Mesodermal cell (in vitro differentiated cells): ENCODE measurements at regions not wholly inside any gene's neighbourhood (a gene's known extent, or its start where the extent isn't known, plus 50 kb on each side); places are given as distances from the start of the nearest gene placed in this dataset.
"Not testable (repeated sequence)": the region's sequence is repeated elsewhere in the genome, so short reads cannot be mapped to it uniquely, and the experiment has no call there.

Experiments used
- H3K27ac ChIP-seq: 2 replicates; pipeline ENCODE4 v1.7.0; 2013; ENCODE audit warnings: mild to moderate bottlenecking, low read depth, low read length, moderate library complexity; ENCODE audit not compliant: severe bottlenecking
- H3K36me3 ChIP-seq: 2 replicates; pipeline ENCODE4 v1.7.1; 2013; ENCODE audit warnings: mild to moderate bottlenecking, low read length, moderate library complexity; ENCODE audit not compliant: control insufficient read depth, insufficient read depth
- H3K4me1 ChIP-seq: one replicate; pipeline ENCODE4 v1.7.1; 2013; ENCODE audit warnings: mild to moderate bottlenecking, low read length; ENCODE audit not compliant: insufficient read depth, control insufficient read depth, poor library complexity, severe bottlenecking
- H3K4me3 ChIP-seq: 2 replicates; pipeline ENCODE4 v1.7.0; 2013; ENCODE audit warnings: low read length, control low read depth, mild to moderate bottlenecking; ENCODE audit not compliant: insufficient read depth, poor library complexity, severe bottlenecking; ENCODE audit errors: extremely low read depth
- H3K9me3 ChIP-seq: 2 replicates; pipeline ENCODE4 v1.7.1; 2013; ENCODE audit warnings: mild to moderate bottlenecking, low read length, moderate library complexity; ENCODE audit not compliant: control insufficient read depth
- WGBS, 2 experiments: methylation state at CpG; one replicate each; pipeline ENCODE4 v1.1.5; 2013; ENCODE audit warnings: missing lambda C conversion rate in 2 of 2; ENCODE audit not compliant: insufficient coverage in 2 of 2; 5-methylcytosine and 5-hydroxymethylcytosine counted together

DNA sequence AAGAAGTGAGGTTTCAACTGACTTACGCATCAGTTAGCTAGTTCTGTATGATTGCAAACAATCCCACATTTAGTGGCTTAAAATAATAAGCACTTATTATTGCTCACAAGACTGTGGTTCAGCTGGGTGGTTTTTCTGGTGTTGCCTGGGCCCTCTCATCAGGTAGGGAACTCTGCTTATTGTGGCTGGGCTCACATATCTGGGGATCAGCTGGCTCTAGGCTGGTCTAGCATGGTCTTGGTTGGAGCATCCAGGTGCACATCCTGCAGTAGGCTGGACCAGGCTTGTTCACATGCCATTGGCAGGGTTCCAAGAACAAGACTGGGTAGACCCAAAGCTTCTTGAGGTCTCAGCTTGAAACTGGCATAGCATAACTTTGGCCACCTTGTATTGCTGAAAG is 317.4 kb upstream of the NOTCH2NLA start:
- H3K9me3 ChIP-seq, H3K36me3 ChIP-seq, H3K4me1 ChIP-seq, H3K27ac ChIP-seq, H3K4me3 ChIP-seq: not testable (repeated sequence)
- WGBS, 2 experiments = no CpG with 5 or more reads among the region's 1 CpG

- not testable (repeated sequence) for H3K4me3 ChIP-seq, H3K4me1 ChIP-seq, H3K27ac ChIP-seq, H3K36me3 ChIP-seq, H3K9me3 ChIP-seq
- no CpG with 5 or more reads among the region's 2 CpGs for WGBS, 2 experiments
Measured at GRCh38 chr1:146537775-146538373, 309.1 kb upstream of the NOTCH2NLA start.

DNA sequence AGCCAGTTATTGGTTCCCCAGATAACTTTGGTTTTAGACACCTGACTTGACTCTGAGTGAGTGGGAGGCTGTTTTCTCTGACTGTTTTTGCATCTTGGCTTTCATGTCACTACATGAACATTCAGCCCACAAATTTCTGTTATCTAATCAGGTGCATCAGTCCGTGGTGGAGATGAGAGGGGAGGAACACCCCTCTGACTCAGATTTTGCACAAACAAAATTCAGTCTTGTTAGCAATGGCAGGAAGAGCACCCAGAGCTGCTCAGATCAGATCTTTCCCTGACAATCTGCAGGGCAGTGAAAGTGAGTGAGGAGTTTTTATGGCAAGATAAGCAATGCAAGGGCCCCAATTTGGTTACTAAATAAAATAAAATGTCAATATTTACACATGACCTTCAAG is 307.2 kb upstream of the NOTCH2NLA start:
- not testable (repeated sequence) for H3K9me3 ChIP-seq, H3K36me3 ChIP-seq, H3K4me1 ChIP-seq, H3K4me3 ChIP-seq, H3K27ac ChIP-seq
- WGBS, 2 experiments = no CpG with 5 or more reads among the region's 1 CpG

- H3K36me3 ChIP-seq, H3K4me1 ChIP-seq, H3K9me3 ChIP-seq, H3K4me3 ChIP-seq, H3K27ac ChIP-seq: not testable (repeated sequence)
- no CpG with 5 or more reads among the region's 3 CpGs for WGBS, 2 experiments
Measured at GRCh38 chr1:146535575-146535974, 306.8 kb upstream of the NOTCH2NLA start.

DNA sequence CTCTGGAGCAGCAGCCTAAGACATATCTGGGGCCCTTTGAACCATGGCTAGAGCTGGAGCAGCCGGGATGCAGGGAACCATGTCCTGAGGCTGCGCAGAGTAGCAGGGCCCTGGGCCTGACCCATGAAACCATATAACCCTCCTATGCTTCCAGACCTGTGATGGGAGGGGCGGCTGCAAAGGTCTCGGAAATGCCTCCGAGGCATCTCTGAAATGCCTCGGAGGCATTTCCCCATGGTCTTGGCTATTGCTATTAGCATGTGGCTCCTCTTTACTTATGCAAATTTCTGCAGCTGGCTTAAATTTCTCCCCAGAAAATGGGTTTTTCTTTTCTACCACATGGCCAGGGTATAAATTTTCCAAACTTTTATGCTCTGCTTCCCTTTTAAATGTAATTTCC is 302.1 kb upstream of the NOTCH2NLA start:
- H3K36me3 ChIP-seq, H3K27ac ChIP-seq, H3K9me3 ChIP-seq, H3K4me3 ChIP-seq, H3K4me1 ChIP-seq: not testable (repeated sequence)
- no CpG with 5 or more reads among the region's 6 CpGs for WGBS, 2 experiments

DNA sequence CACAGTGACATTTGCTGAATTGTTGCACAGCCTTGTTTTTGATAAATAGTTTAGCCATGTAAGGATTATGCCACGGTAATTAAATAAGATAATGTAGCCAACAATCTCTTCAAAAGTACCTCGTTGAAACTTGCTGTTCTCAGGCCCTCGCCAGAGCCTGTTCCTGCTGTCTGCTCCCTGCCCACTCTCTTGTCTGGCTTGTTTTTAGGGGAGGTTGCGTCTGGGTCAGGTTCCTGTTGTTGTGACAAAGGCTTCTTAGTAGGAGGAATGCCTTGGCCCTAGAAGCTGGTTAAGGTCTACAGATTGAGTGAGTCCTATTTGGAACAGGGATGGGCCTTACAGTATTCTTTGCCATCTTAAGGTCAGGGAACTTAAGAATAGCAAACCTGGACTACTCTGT is 294.0 kb upstream of the NOTCH2NLA start:
- not testable (repeated sequence) for H3K27ac ChIP-seq, H3K9me3 ChIP-seq, H3K36me3 ChIP-seq, H3K4me3 ChIP-seq, H3K4me1 ChIP-seq
- WGBS, 2 experiments = no CpG with 5 or more reads among the region's 4 CpGs

GRCh38 chr1:146522345-146522744 is 293.5 kb upstream of the NOTCH2NLA start:
- H3K4me3 ChIP-seq, H3K4me1 ChIP-seq, H3K36me3 ChIP-seq, H3K9me3 ChIP-seq, H3K27ac ChIP-seq: not testable (repeated sequence)
- WGBS, 2 experiments = no CpG with 5 or more reads among the region's 6 CpGs

DNA sequence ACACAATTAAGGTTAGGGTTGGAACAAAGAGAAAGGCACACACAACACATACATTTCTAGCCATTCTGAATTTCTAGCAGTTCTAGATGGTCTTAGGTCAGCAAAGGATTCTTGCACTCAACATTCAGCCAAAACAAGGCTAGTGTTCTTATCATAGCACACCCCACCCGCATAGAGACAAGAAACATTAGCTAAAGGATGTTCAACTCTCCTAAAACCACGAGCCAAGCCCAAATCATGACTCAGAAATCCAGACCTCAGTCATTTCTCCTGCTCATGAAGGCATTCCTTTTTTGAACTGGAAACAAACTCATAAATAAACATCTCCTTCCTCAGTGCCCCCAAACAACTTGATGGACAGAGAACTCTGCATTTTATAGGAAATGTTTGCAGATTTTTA is 293.0 kb upstream of the NOTCH2NLA start:
- H3K4me1 ChIP-seq, H3K36me3 ChIP-seq, H3K4me3 ChIP-seq, H3K9me3 ChIP-seq, H3K27ac ChIP-seq: not testable (repeated sequence)
- WGBS, 2 experiments = no CpG with 5 or more reads among the region's 2 CpGs

GRCh38 chr1:146513754-146514153 is 284.9 kb upstream of the NOTCH2NLA start:
- H3K4me3 ChIP-seq, H3K27ac ChIP-seq, H3K4me1 ChIP-seq, H3K9me3 ChIP-seq, H3K36me3 ChIP-seq: not testable (repeated sequence)
- no CpG with 5 or more reads among the region's 4 CpGs for WGBS, 2 experiments

GRCh38 chr1:146511047-146511777 is 282.4 kb upstream of the NOTCH2NLA start:
- not testable (repeated sequence) for H3K4me1 ChIP-seq, H3K4me3 ChIP-seq, H3K36me3 ChIP-seq, H3K27ac ChIP-seq, H3K9me3 ChIP-seq
- WGBS, 2 experiments = no CpG with 5 or more reads among the region's 7 CpGs

DNA sequence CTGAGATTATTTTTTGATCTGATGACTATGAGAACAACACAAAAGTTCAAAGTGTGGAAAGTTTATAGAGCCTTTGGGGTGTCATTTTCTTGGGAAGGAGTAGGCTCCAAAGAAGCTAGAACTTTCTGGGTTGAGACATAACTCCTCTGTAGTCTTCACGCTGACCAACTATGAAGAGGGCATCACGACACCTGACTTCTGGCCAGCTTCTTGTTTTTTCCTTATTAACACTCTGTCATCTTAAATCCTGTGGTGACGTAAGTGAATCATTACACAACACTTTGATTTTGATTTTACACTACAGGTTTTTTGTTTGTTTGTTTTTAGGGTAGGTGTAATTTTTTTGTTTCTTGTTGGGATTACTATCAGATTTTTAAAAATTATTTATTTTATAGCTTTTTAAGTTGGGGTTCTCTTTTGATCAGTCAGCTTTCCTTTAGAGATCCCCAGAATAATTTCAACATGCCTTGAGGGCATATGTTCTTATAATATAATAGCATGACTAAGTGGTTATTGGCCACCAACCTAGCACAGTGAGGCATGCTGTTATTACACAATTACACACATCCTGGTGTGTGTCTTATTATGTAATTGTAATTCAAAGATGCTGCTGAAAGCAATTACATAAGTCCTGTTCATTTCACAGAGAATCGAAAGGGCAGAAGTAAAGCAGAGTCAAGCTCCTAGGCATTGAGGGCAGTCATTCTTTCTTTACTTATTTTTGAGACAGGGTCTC is 281.6 kb upstream of the NOTCH2NLA start:
- H3K27ac ChIP-seq, H3K36me3 ChIP-seq, H3K4me1 ChIP-seq, H3K9me3 ChIP-seq, H3K4me3 ChIP-seq: not testable (repeated sequence)
- WGBS, 2 experiments = no CpG with 5 or more reads among the region's 4 CpGs
